Femur (tissue), 1 donor: ENCODE measurements at regions not wholly inside any gene's neighbourhood (a gene's known extent, or its start where the extent isn't known, plus 50 kb on each side); places are given as distances from the start of the nearest gene placed in this dataset.
A peak's percentile ranks its signal among the peaks of the same experiment; 100 is the strongest.
"Not testable (repeated sequence)": the region's sequence is repeated elsewhere in the genome, so short reads cannot be mapped to it uniquely, and the experiment has no call there.

Source experiments
- DNase-seq: peaks from one replicate; pipeline ENCODE4 v3.0.0-alpha.2; 2017

DNA sequence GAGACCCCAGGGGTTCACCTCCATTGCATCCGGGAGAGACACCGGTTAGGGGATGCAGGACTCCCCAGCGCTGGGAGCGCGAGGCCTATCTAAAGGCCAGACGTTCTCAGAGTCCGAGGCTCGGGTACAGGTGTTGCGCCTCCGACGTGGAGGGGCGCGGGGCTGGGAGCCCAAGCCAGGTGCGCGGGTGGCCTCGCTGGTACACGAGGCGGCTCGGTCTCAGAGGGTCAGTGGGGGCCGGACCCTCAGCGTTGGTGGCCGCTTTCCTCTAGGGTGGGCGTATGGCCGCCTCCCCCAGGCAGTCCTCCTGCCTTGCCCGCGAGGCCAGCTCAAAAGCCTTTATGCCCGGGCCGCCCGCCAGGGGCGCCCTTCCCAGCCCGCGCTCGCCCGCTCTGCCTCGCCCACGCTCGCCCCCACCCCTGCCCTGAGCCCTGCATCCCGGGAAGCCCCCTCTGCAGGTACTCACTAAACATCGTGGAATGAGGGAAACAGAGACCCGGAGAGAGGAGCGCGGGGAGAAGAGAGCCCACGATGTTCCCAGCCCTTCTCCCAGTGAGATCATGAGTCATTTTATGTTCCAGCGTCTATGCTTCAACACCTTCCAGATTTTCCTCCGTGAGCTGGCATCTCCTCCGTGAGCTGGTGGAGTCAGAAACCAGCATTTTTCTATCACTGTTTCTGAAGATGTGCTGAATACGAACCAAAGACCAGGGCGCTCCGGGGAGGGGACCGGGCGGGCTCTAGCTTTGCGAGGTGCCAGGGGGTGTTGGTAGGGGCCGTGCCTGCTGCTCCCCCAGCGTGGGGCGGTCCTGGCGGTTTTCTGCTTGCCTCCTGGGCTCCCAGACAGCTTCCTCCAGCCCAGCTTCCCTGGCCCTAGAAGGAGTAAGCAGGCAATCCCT lies 73.8 kb downstream of the DIO3 start:
- DNase-seq, result no peak

DNA sequence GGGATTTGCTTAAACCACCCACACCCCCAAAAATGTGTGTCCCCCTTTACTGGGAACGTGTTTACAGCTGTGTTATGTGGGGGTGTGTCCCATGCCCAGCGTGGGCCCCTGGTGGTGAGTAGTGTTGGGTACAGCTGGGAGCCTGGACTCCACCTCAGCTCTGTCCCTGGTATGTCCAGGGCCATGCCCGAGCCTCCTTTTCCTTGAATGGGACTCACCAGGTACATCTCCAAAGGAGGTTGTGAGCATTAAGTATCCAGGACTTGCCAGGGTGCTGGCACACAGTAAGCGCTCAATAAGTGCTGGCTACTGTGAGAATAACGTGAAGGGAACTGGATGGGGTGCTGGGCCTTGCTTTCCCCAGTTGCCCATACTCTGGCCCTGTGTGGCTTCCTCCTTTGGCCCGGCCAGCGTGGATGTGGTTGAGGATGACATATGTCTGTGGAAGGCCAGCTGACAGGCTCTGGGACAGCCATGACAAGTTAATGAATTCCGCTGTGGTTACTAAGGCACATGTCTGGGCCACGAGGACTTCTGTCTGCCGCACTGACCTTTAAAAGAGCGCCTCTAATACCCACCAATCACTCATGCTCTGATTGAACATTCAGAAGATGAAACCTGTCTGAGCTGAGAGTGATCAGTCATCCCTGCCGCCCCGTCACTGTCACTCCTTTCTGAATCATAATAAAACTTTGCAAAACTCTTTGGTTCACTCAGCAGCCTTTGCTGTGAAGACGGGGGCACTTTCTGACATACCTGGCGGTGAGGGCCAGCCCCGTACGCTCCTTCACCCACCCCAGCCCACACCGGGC lies 74.7 kb downstream of the DIO3 start:
- DNase-seq, result no peak

DNA sequence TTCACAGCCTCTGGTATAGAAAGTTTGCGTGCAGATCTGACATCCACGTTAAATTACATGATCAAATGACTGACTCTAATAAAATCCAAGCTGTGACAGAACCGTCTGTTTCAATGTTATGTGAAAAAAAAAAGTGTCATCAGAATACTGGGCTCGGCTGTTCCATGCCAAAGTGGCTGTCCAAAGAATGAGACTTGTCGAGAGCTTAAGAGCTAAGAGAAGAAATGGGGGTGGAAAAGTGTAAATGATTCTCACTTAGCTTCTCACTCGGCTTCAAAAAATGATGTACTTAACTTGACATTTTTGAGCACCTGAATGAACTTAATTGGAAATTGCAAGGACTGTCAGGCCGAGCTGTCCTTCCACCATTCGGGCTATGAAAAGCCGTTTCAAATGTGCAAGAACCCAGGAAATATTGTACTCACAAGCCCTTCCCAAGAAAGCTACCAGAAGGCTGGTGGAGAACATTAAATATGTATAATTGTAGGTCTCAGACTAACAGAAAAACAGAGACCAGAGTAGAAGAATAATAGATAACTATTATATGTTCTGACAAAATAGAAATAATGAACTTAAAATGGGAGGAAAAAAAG lies 78.0 kb downstream of the DIO3 start:
- no peak for DNase-seq

DNA sequence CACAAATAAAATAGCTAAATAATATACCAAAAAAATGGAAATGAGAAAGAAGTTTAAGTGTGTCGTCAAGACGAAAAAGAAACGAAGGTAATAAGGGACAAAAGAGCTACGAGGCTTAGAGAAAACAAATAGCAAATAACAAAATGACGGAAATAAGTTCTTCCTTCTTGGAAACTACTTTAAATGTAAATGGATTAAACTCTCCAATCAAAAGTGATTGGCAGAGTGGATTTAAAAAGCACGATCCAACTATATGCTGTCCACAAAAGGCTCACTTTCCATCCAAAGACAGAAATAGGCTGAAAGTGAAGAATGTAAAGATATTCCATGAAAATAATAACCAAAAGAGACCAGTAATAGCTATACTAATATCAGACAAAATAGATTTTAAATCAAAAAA lies 82.4 kb downstream of the DIO3 start:
- no peak for DNase-seq

DNA sequence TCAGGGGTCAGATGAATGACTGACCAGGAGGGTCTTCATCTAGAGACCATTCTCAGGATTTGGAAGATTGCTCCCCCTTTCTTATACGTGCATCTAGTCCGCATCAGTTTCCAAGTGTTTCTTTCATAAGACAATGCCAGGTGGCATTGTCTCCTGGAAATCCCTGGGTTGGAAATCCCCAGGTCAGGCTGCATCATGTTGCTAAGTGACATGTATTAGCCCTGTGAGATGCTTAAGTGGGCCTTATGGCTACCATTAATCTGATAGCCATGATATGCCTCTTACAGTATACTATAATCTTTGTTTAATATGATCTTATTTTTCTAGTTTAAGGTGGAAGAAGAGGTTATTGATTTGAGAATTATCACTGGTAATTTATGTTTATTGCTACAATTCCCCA lies 92.8 kb downstream of the DIO3 start:
- DNase-seq, result no peak

DNA sequence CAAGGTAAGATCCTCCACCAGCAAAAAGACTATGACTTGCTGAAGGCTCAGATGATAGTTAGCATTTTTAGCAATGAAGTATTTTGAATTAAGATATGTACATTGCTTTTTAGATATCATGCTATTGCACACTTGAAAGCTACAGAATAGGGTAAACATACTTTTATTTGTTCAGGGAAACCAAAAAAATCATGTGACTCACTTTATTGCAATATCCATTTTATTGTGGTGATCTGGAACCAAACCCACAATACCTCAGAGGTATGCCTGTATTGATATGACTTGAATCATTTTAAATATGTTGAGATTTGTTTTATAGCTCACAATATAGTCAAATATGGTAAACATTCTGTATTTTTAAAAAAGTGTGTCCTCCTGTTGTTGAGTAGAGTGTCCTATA lies 96.1 kb downstream of the DIO3 start:
- DNase-seq, result no peak

DNA sequence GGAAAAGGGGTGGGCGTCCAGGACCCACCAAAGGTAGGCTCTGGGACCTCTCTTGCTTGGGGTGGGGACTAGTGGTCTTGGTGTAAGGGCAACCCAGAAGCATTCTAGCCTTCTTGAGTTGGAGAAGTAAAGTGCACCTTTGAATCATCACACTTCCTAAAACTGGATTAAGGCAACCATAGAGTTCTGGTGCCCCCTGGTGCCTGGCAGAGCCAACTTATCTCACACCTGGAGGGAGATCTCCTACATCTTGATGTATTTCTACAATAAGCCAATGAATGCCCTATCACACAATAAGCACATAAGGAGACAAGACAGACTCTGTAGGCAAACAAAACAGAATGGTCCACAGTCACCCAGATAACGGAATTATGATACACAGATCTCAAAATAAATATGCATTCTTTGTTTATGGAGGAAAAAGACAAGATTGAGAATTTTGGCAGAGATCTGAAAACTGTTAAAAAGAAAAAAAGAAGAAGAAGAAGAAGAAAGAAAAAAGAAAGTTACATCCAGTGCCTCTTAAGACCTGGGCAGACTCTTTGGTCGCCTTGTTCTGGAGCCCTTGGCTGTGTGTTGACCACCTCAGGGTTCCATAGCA lies 95.9 kb upstream of the PPP2R5C start:
- peak; percentile 55 for DNase-seq

DNA sequence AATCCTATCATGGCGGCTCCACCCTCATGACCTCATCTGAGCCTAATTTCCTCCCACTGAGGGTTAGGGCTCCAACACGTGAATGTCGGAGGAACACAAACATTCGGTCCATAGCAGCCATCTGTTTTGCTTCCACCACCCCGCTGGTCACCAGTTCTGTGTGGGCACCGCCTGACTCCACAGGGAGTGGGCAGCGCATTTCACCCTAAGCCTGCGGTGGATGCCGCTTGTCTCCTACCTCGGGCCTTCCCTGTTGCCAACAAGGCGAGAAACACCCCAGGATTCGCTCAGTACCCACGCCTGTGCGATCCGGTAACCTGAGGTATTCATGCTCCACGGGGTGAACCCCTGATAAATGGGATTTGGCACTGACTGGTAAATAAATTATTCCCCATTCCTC lies 95.2 kb upstream of the PPP2R5C start:
- DNase-seq, result no peak

DNA sequence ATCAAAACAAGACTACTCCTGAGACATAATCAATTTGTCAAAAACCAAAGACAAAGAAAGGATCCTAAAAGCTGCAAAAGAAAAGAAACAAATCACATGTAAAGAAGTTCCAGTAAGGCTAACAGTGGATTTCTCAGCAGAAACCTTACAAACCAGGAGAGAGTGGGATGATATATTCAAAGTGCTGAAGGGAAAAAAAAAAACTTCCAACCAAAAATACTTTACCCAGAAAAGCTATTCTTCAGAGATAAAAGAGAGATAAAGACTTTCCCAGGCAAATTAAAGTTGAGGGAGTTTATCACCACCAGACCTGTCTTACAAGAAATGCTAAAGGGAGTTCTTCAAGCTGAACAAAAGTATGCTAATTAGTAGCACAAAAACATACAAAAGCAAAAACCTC lies 91.9 kb upstream of the PPP2R5C start:
- no peak for DNase-seq

DNA sequence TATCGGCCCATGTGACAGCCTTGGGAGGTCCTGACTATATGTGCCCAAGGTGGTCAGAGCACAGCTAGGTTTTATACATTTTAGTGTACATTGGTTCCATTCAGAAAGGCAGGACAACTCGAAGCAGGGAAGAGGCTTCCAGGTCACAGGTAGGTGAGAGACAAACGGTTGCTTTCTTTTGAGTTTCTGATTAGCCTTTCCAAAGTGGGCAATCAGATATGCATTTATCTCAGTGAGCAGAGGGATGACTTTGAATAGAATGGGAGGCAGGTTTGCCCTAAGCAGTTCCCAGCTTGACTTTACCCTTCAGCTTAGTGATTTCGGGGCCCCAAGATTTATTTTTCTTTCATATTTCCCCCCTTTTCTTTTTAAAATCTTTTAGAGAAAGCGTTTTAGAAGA lies 87.6 kb upstream of the PPP2R5C start:
- DNase-seq, result no peak

DNA sequence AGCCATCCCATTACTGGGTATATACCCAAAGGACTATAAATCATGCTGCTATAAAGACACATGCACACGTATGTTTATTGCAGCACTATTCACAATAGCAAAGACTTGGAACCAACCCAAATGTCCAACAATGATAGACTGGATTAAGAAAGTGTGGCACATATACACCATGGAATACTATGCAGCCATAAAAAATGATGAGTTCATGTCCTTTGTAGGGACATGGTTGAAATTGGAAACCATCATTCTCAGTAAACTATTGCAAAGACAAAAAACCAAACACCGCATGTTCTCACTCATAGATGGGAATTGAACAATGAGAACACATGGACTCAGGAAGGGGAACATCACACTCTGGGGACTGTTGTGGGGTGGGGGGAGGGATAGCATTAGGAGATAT lies 85.7 kb upstream of the PPP2R5C start:
- not testable (repeated sequence) for DNase-seq

DNA sequence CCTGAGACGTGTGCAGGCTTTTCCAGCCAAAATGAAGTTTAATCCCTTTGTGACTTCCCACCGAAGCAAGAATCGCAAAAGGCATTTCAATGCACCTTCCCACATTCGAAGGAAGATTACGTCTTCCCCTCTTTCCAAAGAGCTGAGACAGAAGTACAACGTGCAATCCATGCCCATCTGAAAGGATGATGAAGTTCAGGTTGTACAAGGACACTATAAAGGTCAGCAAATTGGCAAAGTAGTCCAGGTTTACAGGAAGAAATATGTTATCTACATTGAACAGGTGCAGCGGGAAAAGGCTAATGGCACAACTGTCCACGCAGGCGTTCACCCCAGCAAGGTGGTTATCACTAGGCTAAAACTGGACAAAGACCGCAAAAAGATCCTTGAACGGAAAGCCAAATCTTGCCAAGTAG lies 83.6 kb upstream of the PPP2R5C start:
- DNase-seq, result not testable (repeated sequence)

DNA sequence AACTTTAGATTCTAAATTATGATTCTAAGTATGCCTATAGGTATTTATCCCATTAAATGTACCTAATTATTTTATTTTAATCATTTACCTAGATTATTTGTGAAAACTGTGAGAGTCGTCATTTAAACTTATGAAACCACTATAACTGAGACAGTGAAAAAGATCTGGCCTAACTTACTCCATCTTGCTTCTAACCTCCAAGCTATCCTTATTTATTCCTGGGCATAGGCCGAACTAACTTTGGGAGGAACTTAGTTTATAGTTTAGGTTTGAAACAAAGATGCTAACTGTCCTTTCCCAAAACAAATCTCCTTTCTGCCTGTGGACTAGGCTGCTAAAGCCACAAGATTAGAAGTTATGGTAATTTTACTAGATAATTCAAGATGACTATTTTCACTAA lies 79.7 kb upstream of the PPP2R5C start:
- no peak for DNase-seq

DNA sequence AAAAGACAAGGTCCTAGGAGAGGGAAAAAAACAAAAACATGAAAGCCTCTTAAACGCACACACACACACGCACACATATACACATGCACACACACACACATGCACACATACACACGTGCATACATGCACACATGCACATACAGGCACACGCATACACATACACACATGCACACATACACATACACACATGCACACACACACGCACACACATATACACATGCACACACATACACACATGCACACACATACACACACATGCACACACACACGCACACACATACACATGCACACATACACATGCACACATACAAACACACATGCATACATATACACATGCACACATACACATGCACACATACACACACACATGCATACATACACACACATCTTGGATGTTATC lies 78.1 kb upstream of the PPP2R5C start:
- DNase-seq, result no peak

DNA sequence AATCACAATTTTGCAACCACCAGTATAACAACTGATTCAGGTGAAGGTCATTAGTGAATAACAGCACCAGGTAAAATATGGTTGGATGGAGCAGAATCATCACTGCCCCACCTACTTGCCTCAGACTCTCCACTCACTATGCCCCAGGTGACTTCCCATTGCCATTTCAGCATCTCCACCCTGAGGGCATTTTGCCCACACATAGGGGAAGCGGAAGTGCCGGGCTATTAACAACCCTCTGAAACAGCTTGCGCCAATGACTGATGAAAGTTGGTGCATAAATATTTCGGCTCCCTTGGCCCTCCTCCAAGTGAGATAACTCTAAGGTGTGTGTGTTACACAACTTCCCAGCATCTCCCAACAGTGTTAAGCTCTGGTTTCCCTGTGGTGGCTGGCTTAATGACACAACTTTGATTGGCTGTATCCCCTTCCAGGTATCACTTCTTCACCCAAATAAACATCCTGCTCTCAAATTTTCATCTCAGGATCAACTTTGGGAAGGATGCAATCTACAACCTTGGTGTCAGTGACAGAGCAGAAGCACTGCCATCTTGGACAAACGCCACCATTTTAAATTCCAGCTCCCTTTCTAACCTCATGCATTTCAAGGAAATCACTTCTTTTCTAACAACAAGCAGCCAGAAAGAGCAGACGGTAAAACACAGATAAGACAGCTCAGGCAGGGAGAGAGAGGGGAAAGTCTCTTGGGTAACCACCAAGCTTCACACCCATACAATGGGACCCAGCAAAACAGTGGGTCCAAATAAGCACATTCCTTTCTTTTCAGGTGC lies 73.6 kb upstream of the PPP2R5C start:
- no peak for DNase-seq

DNA sequence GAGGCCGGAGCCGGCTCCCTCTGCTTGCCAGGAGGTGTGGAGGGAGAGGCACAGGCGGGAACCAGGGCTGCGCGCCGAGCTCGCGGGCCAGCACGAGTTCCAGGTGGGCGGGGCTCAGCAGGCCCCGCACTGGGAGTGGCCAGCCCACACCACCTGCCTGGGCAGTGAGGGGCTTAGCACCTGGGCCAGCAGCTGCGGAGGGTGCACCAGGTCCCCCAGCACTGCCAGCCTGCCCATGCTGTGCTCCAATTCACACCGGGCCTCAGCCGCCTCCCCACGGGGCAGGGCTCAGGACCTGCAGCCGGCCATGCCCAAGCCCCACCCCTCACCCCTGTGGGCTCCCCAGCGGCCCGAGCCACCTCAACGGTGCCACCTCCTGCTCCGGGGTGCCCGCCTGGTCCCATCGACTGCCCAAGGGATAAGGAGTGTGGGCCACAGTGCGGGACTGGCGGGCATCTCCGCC lies 72.4 kb upstream of the PPP2R5C start:
- no peak for DNase-seq

DNA sequence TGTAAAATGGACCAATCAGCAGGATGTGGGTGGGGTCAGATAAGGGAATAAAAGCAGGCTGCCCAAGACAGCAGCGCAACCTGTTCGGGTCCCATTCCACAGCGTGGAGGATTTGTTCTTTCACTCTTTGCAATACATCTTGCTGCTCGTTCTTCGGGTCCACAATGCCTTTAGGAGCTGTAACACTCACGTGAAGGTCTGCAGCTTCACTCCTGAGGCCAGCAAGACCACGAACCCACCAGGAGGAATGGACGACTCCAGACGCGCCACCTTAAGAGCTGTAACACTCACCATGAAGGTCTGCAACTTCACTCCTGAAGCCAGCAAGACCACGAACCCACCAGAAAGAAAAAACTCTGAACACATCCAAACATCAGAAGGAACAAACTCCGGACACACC lies 71.5 kb upstream of the PPP2R5C start:
- not testable (repeated sequence) for DNase-seq

DNA sequence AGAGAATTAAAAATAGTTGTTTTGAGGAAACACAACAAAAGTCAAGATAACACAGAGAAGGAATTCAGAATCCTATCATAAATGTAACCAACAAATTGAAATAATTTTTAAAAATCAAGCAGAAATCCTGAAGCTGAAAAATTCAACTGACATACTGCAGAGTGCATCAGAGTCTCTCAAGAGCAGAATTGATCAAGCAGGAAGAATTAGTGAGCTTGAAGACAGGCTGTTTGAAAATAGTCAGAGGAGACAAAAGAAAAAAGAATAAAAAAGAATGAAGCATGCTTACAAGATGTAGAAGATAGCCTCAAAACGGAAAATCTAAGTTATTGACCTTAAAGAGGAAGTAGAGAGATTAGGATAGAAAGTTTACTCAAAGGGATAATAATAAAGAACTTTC lies 65.8 kb upstream of the PPP2R5C start:
- no peak for DNase-seq

DNA sequence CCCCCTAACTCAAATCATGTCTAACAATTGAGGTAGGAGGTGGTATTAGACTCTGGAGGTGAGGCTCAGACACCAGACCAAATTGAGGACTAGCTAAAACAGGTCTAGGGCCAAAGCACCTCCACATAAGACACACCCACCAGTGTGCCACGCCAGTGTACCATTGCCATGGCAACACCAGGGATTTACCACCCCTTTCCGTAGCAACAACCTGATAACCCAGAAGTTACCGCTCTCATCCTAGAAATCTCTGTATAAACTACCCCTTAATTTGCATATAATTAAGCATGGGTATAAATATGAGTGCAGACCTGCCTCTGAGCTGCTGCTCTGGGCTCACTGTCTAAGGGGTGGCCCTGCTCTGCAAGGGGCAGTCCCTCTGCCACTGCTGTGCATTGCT lies 57.4 kb upstream of the PPP2R5C start:
- no peak for DNase-seq

DNA sequence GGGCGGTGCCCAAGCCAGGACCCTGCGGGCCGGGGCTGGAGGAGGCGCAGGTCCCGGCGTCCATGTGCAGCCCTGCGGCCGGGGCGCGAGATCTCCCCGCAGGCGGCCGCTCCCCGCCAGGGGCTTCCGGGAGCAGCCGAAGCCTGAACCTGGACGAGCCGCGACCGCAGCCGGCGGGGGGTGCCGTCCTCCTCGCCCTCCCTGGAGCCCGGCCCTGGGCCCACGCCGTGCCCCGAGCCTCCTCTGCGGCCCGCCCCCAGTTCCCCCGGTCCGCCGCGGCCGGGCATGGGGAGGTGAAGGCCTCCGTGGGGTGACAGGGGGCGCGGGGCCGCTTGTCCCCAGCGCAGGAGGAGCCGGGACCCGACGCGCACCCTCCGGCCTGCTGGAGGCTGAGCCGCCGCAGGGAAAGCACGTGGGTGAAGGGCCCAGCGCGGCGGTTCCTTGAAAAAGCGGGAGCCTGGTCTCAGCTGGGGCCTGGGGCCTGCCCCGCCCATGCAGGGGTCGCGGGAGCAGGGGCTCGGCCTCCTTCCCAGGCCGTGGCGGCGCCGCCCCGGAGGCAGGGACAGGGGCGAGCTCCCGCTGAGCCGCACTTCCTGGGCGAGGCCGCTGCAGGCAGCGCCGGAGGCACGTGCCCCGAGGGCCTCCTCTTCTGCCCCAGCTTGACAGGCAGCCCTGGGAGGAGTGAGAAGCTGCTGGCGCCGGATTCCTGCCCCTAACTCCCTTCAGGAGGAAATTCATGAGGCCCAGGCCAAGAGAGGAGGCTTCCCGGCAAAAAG lies 55.6 kb upstream of the PPP2R5C start:
- peak; percentile 64 for DNase-seq

DNA sequence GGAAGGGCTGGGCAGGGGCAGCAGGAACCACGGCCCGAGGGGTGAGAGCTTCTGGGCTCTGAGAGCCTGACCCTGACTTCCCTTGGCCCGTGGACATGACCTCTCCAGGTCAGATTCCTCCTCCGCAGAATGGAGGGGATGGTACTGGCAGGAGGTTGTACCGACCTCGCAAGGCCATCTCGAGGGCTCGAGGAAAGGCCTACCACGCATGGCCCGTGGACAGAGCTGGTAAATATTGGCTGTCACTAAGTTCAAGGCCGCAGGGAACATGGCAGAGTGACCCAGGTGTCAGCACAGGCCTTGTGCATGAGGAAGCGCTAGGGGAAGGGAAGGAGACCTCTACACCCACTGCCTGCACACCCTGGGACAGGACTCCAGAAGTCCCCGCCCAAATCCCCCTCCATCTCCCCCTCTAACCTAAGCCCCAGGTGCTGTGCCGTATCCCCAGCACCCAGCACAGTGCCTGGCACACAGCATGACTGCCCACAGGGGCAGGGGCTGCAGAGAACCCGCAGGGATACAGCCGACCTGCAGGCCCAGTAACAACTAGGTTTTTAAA lies 54.9 kb upstream of the PPP2R5C start:
- no peak for DNase-seq
